Glutamatergic neuron (in vitro differentiated cells): ENCODE measurements at regions not wholly inside any gene's neighbourhood (a gene's known extent, or its start where the extent isn't known, plus 50 kb on each side); places are given as distances from the start of the nearest gene placed in this dataset.
A peak's percentile ranks its signal among the peaks of the same experiment; 100 is the strongest.
"Not testable (repeated sequence)": the region's sequence is repeated elsewhere in the genome, so short reads cannot be mapped to it uniquely, and the experiment has no call there.

Experiments
- DNase-seq: peaks from one replicate; pipeline ENCODE4 v3.0.0; 2022
- H3K27ac Mint-ChIP-seq: one replicate; pipeline ENCODE4 v1.8.0; 2020; ENCODE audit warnings: mild to moderate bottlenecking, mixed read lengths, inconsistent platforms; ENCODE audit not compliant: unreplicated experiment
- H3K27me3 Mint-ChIP-seq: one replicate; pipeline ENCODE4 v1.8.0; 2020; ENCODE audit warnings: mild to moderate bottlenecking, moderate library complexity, mixed read lengths, inconsistent platforms; ENCODE audit not compliant: unreplicated experiment
- H3K36me3 Mint-ChIP-seq: one replicate; pipeline ENCODE4 v1.8.0; 2020; ENCODE audit warnings: mild to moderate bottlenecking, mixed read lengths, inconsistent platforms; ENCODE audit not compliant: unreplicated experiment
- H3K4me1 Mint-ChIP-seq: one replicate; pipeline ENCODE4 v1.8.0; 2020; ENCODE audit warnings: mild to moderate bottlenecking, low read depth, mixed read lengths, inconsistent platforms; ENCODE audit not compliant: unreplicated experiment
- H3K4me3 Mint-ChIP-seq: one replicate; pipeline ENCODE4 v1.8.0; 2020; ENCODE audit warnings: mild to moderate bottlenecking, mixed read lengths, inconsistent platforms; ENCODE audit not compliant: unreplicated experiment
- H3K9me3 Mint-ChIP-seq: one replicate; pipeline ENCODE4 v1.8.0; 2020; ENCODE audit warnings: mild to moderate bottlenecking, moderate library complexity, mixed read lengths, inconsistent platforms; ENCODE audit not compliant: unreplicated experiment
- CTCF ChIP-seq: fragments of 200-600 bp; sonication (generic); IDR thresholded peaks from one replicate; pipeline ENCODE4 v1.5.0; 2021; ENCODE audit not compliant: partially characterized antibody, unreplicated experiment

- Mint-ChIP-seq H3K27me3 (no peaks in the 10 kb centered on the region), H3K27ac (no peak overlapping the region), H3K9me3 (peaks cover 4% of the 10 kb centered on the region), H3K4me3 (no peak overlapping the region), H3K4me1 (no peaks in the 10 kb centered on the region), H3K36me3 (peaks cover 6% of the 10 kb centered on the region)
- TF ChIP-seq CTCF, result no peak
- DNase-seq, result no peak
These were observed 80.0 kb downstream of the SHOX2 start for GRCh38 chr3:158026236-158026635.

- H3K36me3 Mint-ChIP-seq, DNase-seq, H3K4me3 Mint-ChIP-seq, H3K27ac Mint-ChIP-seq, H3K9me3 Mint-ChIP-seq, H3K4me1 Mint-ChIP-seq, H3K27me3 Mint-ChIP-seq: not testable (repeated sequence)
These were observed 86.3 kb downstream of the SHOX2 start for GRCh38 chr3:158019897-158020296.

- H3K4me3 Mint-ChIP-seq, result no peak overlapping the region
- H3K9me3 Mint-ChIP-seq, result no peaks in the 10 kb centered on the region
- H3K36me3 Mint-ChIP-seq, result no peaks in the 10 kb centered on the region
- H3K27ac Mint-ChIP-seq, result no peak overlapping the region
- no peaks in the 10 kb centered on the region for H3K27me3 Mint-ChIP-seq
- TF ChIP-seq CTCF, result no peak
- no peaks in the 10 kb centered on the region for H3K4me1 Mint-ChIP-seq
- DNase-seq, result no peak
These were observed 87.8 kb downstream of the SHOX2 start for GRCh38 chr3:158018462-158018861.

GRCh38 chr3:158012901-158013300 is 93.3 kb downstream of the SHOX2 start:
- H3K36me3 Mint-ChIP-seq, result peaks cover 25% of the 10 kb centered on the region
- DNase-seq, result no peak
- no peak overlapping the region for H3K27ac Mint-ChIP-seq
- TF ChIP-seq CTCF, result no peak
- H3K9me3 Mint-ChIP-seq, result peaks cover 2% of the 10 kb centered on the region
- H3K27me3 Mint-ChIP-seq, result no peaks in the 10 kb centered on the region
- no peaks in the 10 kb centered on the region for H3K4me1 Mint-ChIP-seq
- H3K4me3 Mint-ChIP-seq, result no peak overlapping the region

- DNase-seq, result peak; percentile 16
- Mint-ChIP-seq H3K27ac (peak overlapping the region; percentile 85), H3K4me1 (peaks cover 11% of the 10 kb centered on the region), H3K9me3 (peaks cover 2% of the 10 kb centered on the region), H3K36me3 (peaks cover 21% of the 10 kb centered on the region), H3K27me3 (peaks cover 5% of the 10 kb centered on the region), H3K4me3 (peak overlapping the region; percentile 25)
- TF ChIP-seq CTCF, result no peak
These were observed 100.7 kb downstream of the SHOX2 start for GRCh38 chr3:158005391-158006100.
